ENCODE measurements at regions not wholly inside any gene's neighbourhood (a gene's known extent, or its start where the extent isn't known, plus 50 kb on each side); places are given as distances from the start of the nearest gene placed in this dataset.

DNA sequence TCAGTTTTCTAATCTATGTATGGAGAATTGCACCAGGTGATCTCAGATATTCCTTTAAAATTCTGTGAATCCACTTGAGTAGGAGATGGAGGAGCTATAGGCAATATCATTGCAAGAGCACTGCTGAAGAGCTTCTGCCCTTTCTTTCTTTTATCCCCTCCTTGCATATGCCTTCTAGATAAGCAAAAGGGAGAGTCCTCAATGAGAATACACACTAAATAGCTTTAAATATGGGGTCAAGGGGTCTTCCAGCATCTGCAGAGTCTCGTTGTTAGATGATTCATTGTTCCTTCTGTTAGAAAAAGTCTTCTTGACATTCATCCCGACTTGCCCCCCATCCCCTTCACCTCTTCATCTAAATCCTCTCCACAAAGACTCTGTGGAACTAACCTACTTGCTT lies 156.1 kb downstream of the PIK3R1 start:
- Histone ChIP-seq H3K79me2 (ENCODE audit: control insufficient read depth, insufficient read depth, low read length) (no peaks in the 10 kb centered on the region), H3K9ac (ENCODE audit: low read length) (no peak overlapping the region), H3K36me3 (replicated peaks in 1 of 2; ENCODE audit: control extremely low read depth in 1 of 2, control insufficient read depth in 1 of 2, extremely low read depth in 1 of 2, insufficient read depth in 2 of 2, low read length in 1 of 2) (no peaks in the 10 kb centered on the region), H3K27me3 (replicated peaks in 1 of 4; ENCODE audit: control extremely low read depth in 1 of 4, control insufficient read depth in 3 of 4, insufficient read depth in 4 of 4, low read length in 3 of 4) (no peaks in the 10 kb centered on the region), H3K4me3 (ENCODE audit: control extremely low read depth in 1 of 5, extremely low read depth in 1 of 5, insufficient read depth in 1 of 5, low read depth in 2 of 5, low read length in 4 of 5) (no peak overlapping the region), H2AFZ (ENCODE audit: insufficient read depth, low read depth, low read length, poor library complexity, severe bottlenecking) (no peak overlapping the region), H3K9me3 (ENCODE audit: control extremely low read depth in 1 of 3, control insufficient read depth in 2 of 3, insufficient read depth in 1 of 3, low read length in 2 of 3) (no peaks in the 10 kb centered on the region), H3K4me1 (ENCODE audit: control insufficient read depth in 2 of 2, insufficient read depth in 2 of 2, low read length in 2 of 2) (peaks cover 27 to 36% of the 10 kb centered on the region in 2 donors), H3K27ac (ENCODE audit: low read length in 2 of 2) (no peak overlapping the region), H3K4me2 (replicated peaks; ENCODE audit: low read depth, low read length, poor library complexity, severe bottlenecking) (no peak overlapping the region), H4K20me1 (ENCODE audit: control insufficient read depth, insufficient read depth, low read length, poor library complexity, severe bottlenecking) (no peaks in the 10 kb centered on the region)
- H3K27ac Mint-ChIP-seq = no peak overlapping the region
- no peak overlapping the region for H3K4me3 Mint-ChIP-seq
- H3K4me1 Mint-ChIP-seq = peaks cover 44% of the 10 kb centered on the region
- no CpG with 5 or more reads among the region's 2 CpGs for WGBS (ENCODE audit: insufficient coverage)
- intact Hi-C loops (cut with micrococcal nuclease) = no loop called here
- TF ChIP-seq, protein P1, sequence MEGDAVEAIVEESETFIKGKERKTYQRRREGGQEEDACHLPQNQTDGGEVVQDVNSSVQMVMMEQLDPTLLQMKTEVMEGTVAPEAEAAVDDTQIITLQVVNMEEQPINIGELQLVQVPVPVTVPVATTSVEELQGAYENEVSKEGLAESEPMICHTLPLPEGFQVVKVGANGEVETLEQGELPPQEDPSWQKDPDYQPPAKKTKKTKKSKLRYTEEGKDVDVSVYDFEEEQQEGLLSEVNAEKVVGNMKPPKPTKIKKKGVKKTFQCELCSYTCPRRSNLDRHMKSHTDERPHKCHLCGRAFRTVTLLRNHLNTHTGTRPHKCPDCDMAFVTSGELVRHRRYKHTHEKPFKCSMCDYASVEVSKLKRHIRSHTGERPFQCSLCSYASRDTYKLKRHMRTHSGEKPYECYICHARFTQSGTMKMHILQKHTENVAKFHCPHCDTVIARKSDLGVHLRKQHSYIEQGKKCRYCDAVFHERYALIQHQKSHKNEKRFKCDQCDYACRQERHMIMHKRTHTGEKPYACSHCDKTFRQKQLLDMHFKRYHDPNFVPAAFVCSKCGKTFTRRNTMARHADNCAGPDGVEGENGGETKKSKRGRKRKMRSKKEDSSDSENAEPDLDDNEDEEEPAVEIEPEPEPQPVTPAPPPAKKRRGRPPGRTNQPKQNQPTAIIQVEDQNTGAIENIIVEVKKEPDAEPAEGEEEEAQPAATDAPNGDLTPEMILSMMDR (IDR thresholded peaks at IDR 0.05) = no peak
- no peak for TF ChIP-seq EZH2 (IDR thresholded peaks at IDR 0.05; ENCODE audit: borderline replicate concordance, insufficient read depth, low read depth, low read length, poor library complexity, severe bottlenecking)
- H3K9me3 Mint-ChIP-seq (ENCODE audit: insufficient read depth) = no peaks in the 10 kb centered on the region
- CTCF ChIA-PET = no interaction called here
- ATAC-seq (ENCODE audit: low read depth) (no peak), DNase-seq (no peak)
- peaks cover 7% of the 10 kb centered on the region for H3K27me3 Mint-ChIP-seq
- POLR2A ChIA-PET = no interaction called here

DNA sequence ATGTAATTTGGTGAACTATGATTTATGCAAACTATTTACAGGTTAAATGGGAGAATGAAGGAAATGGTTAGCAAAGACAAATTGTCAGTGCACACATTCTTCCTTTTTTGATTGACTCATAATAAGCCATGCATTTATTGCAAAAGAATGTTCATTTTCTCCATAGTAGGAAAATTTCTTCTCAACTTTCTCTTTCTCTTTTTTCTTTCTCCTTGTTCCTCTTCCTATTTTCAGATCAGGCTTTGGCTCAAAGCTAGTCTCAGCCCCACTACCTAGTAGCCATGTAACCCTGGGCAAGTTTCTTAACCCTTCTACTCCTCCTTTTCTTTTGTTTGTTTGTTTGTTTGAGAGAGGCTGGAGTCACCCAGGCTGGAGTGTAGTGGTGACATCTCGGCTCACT lies 156.6 kb downstream of the PIK3R1 start:
- CTCF ChIA-PET = no interaction called here
- TF ChIP-seq, protein P1 (IDR thresholded peaks at IDR 0.05) = no peak
- TF ChIP-seq EZH2 (IDR thresholded peaks at IDR 0.05; ENCODE audit: borderline replicate concordance, insufficient read depth, low read depth, low read length, poor library complexity, severe bottlenecking) = no peak
- peaks cover 7% of the 10 kb centered on the region for H3K27me3 Mint-ChIP-seq

More for the DNA sequence above, 156.6 kb downstream of the PIK3R1 start:
- Histone ChIP-seq H3K4me3 (ENCODE audit: control extremely low read depth in 1 of 5, extremely low read depth in 1 of 5, insufficient read depth in 1 of 5, low read depth in 2 of 5, low read length in 4 of 5) (no peak overlapping the region), H2AFZ (ENCODE audit: insufficient read depth, low read depth, low read length, poor library complexity, severe bottlenecking) (no peak overlapping the region), H3K4me2 (replicated peaks; ENCODE audit: low read depth, low read length, poor library complexity, severe bottlenecking) (no peak overlapping the region), H3K9ac (ENCODE audit: low read length) (no peak overlapping the region), H3K4me1 (ENCODE audit: control insufficient read depth in 2 of 2, insufficient read depth in 2 of 2, low read length in 2 of 2) (peaks cover 27 to 36% of the 10 kb centered on the region in 2 donors), H4K20me1 (ENCODE audit: control insufficient read depth, insufficient read depth, low read length, poor library complexity, severe bottlenecking) (no peaks in the 10 kb centered on the region), H3K9me3 (ENCODE audit: control extremely low read depth in 1 of 3, control insufficient read depth in 2 of 3, insufficient read depth in 1 of 3, low read length in 2 of 3) (no peaks in the 10 kb centered on the region), H3K36me3 (replicated peaks in 1 of 2; ENCODE audit: control extremely low read depth in 1 of 2, control insufficient read depth in 1 of 2, extremely low read depth in 1 of 2, insufficient read depth in 2 of 2, low read length in 1 of 2) (no peaks in the 10 kb centered on the region), H3K27ac (ENCODE audit: low read length in 2 of 2) (no peak overlapping the region), H3K79me2 (ENCODE audit: control insufficient read depth, insufficient read depth, low read length) (no peaks in the 10 kb centered on the region), H3K27me3 (replicated peaks in 1 of 4; ENCODE audit: control extremely low read depth in 1 of 4, control insufficient read depth in 3 of 4, insufficient read depth in 4 of 4, low read length in 3 of 4) (no peaks in the 10 kb centered on the region)
- no peak for ATAC-seq (ENCODE audit: low read depth)
- peaks cover 44% of the 10 kb centered on the region for H3K4me1 Mint-ChIP-seq
- no peak overlapping the region for H3K4me3 Mint-ChIP-seq
- no peak for DNase-seq
- WGBS (ENCODE audit: insufficient coverage) = no CpG with 5 or more reads among the region's 1 CpG
- POLR2A ChIA-PET = no interaction called here
- no peak overlapping the region for H3K27ac Mint-ChIP-seq
- intact Hi-C loops (cut with micrococcal nuclease) = no loop called here
- H3K9me3 Mint-ChIP-seq (ENCODE audit: insufficient read depth) = no peaks in the 10 kb centered on the region
